Uterus (tissue), 2 donors: ENCODE measurements at regions not wholly inside any gene's neighbourhood (a gene's known extent, or its start where the extent isn't known, plus 50 kb on each side); places are given as distances from the start of the nearest gene placed in this dataset.

ENCODE experiments used
- CTCF ChIP-seq, 4 experiments: fragments of 200-600 bp in 2 of 4; fragments of 450-650 bp in 2 of 4; sonication (generic) in 2 of 4; IDR thresholded peaks; one replicate each; pipeline ENCODE4 v1.5.1; 2016 to 2019; ENCODE audit warnings: antibody characterized with exemption in 4 of 4, mild to moderate bottlenecking in 2 of 4, moderate library complexity in 1 of 4
- POLR2A ChIP-seq, 2 donors: fragments of 450-650 bp; IDR thresholded peaks; one replicate each; pipeline ENCODE4 v1.6.1; 2016; ENCODE audit warnings: antibody characterized with exemption in 2 of 2, mild to moderate bottlenecking in 1 of 2, moderate library complexity in 1 of 2

GRCh38 chr18:39913672-39914366, 2041.2 kb upstream of the PIK3C3 start:
- TF ChIP-seq CTCF (IDR thresholded peaks at IDR 0.05) (no peak), POLR2A (IDR thresholded peaks at IDR 0.05) (no peak)
